ENCODE measurements at regions not wholly inside any gene's neighbourhood (a gene's known extent, or its start where the extent isn't known, plus 50 kb on each side); places are given as distances from the start of the nearest gene placed in this dataset.

- DNase-seq (no peak), ATAC-seq (ENCODE audit: low read depth) (no peak)
- Histone ChIP-seq H2BK20ac (ENCODE audit: low read depth, low read length) (no peak overlapping the region), H3K9me1 (ENCODE audit: insufficient read depth, low read length) (no peaks in the 10 kb centered on the region), H3K4ac (ENCODE audit: low read depth, low read length) (no peak overlapping the region), H3K4me3 (ENCODE audit: insufficient read depth, low read depth, low read length) (no peak overlapping the region), H3K36me3 (ENCODE audit: control insufficient read depth, insufficient read depth, low read length) (no peaks in the 10 kb centered on the region), H3K23ac (ENCODE audit: low read depth, low read length) (no peak overlapping the region), H2BK5ac (ENCODE audit: low read depth, low read length, poor library complexity, severe bottlenecking) (no peak overlapping the region), H3K14ac (replicated peaks; ENCODE audit: low read depth, low read length) (no peak overlapping the region), H3K9ac (ENCODE audit: low read depth, low read length) (no peak overlapping the region), H3K4me1 (ENCODE audit: control insufficient read depth, insufficient read depth, low read length) (no peaks in the 10 kb centered on the region), H3K79me1 (ENCODE audit: low read depth in 1 of 2, low read length in 2 of 2) (no peaks in the 10 kb centered on the region), H3K18ac (ENCODE audit: low read depth, low read length) (no peak overlapping the region), H2AK9ac (replicated peaks; ENCODE audit: low read depth, low read length, poor library complexity) (no peak overlapping the region), H4K20me1 (ENCODE audit: insufficient read depth, low read length) (no peaks in the 10 kb centered on the region), H2BK15ac (ENCODE audit: low read depth, low read length) (no peak overlapping the region), H3K27ac (ENCODE audit: insufficient read depth, low read length) (no peak overlapping the region), H3K4me2 (ENCODE audit: low read depth, low read length) (no peak overlapping the region), H3K56ac (ENCODE audit: extremely low read depth, insufficient read depth, low read length) (no peak overlapping the region), H2BK120ac (ENCODE audit: low read depth, low read length) (no peak overlapping the region), H4K8ac (ENCODE audit: low read depth in 2 of 2, low read length in 2 of 2) (no peak overlapping the region), H3K27me3 (ENCODE audit: control insufficient read depth, insufficient read depth, low read length) (no peaks in the 10 kb centered on the region), H4K5ac (ENCODE audit: low read depth, low read length) (no peak overlapping the region), H3K9me3 (ENCODE audit: control insufficient read depth, insufficient read depth, low read length) (peaks cover 2% of the 10 kb centered on the region; the same call in 1 of the 2 replicates), H2AK5ac (ENCODE audit: low read depth, low read length) (no peak overlapping the region), H2AFZ (replicated peaks; ENCODE audit: low read length, poor library complexity) (no peak overlapping the region), H4K91ac (ENCODE audit: insufficient read depth, low read depth, low read length) (no peak overlapping the region)
- POLR2A ChIA-PET (ENCODE audit: unreplicated experiment), result no interaction called here
- no CpG with 5 or more reads among the region's 3 CpGs for WGBS, 2 experiments (ENCODE audit: extremely low coverage in 2 of 2, insufficient read length in 1 of 2)
- BruUV-seq (replicated peaks), result no TSS peak
- intact Hi-C loops (cut with micrococcal nuclease) (no loop called here), in situ Hi-C loops (cut with MboI; ENCODE audit: low sequenced_read_pairs) (no loop called here), dilution Hi-C loops (cut with HindIII; ENCODE audit: low sequenced_read_pairs, unreplicated experiment) (no loop called here)
- TF ChIP-seq FOS (IDR thresholded peaks at IDR 0.05; ENCODE audit: low read depth, low read length) (no peak), MAFK (IDR thresholded peaks at IDR 0.05; ENCODE audit: low read depth, low read length) (no peak), SMC3 (IDR thresholded peaks at IDR 0.05; ENCODE audit: low read depth, low read length) (no peak), CHD1 (IDR thresholded peaks at IDR 0.05; ENCODE audit: low read depth, low read length) (no peak), CEBPB (IDR thresholded peaks at IDR 0.05; ENCODE audit: low read depth, low read length) (no peak), POLR2A (IDR thresholded peaks at IDR 0.05; ENCODE audit: low read depth, low read length) (no peak), RCOR1 (IDR thresholded peaks at IDR 0.05; ENCODE audit: insufficient replicate concordance, low read length) (no peak), MAZ (IDR thresholded peaks at IDR 0.05; ENCODE audit: borderline replicate concordance, low read depth, low read length) (no peak), BHLHE40 (IDR thresholded peaks at IDR 0.05; ENCODE audit: low read depth, low read length) (no peak), NFE2L2 (IDR thresholded peaks at IDR 0.05; ENCODE audit: low read depth, low read length) (no peak)
- CTCF ChIA-PET, result no interaction called here
These were observed 1003.1 kb downstream of the FSTL5 start for GRCh38 chr4:161160718-161161117.

Measured in IMR-90 (cell line).